Right cardiac atrium (tissue), 5 donors: ENCODE measurements at regions not wholly inside any gene's neighbourhood (a gene's known extent, or its start where the extent isn't known, plus 50 kb on each side); places are given as distances from the start of the nearest gene placed in this dataset.

Experiments used
- ATAC-seq, 2 donors: fragments of 200-7000 bp; cut with Tn5 transposase; one replicate each; pipeline versions ENCODE4 v1.8.0 to v1.9.1; 2020; ENCODE audit warnings: moderate library complexity in 2 of 2, mild to moderate bottlenecking in 1 of 2
- DNase-seq, 3 donors: peaks; one replicate each; pipeline ENCODE4 v3.0.0-alpha.2; 2020
- H3K27ac ChIP-seq: one replicate; pipeline ENCODE4 v1.5.1; 2013; ENCODE audit warnings: mild to moderate bottlenecking, low read length, control low read depth, moderate library complexity
- H3K27me3 ChIP-seq: one replicate; pipeline ENCODE4 v1.6.1; 2013; ENCODE audit not compliant: control insufficient read depth, insufficient read depth
- H3K4me1 ChIP-seq: one replicate; pipeline ENCODE4 v1.6.1; 2013; ENCODE audit warnings: low read length; ENCODE audit not compliant: control insufficient read depth, insufficient read depth
- H3K4me3 ChIP-seq: one replicate; pipeline ENCODE4 v1.5.1; 2013; ENCODE audit warnings: low read length, control low read depth
- H3K9me3 ChIP-seq: one replicate; pipeline ENCODE4 v1.6.1; 2013; ENCODE audit warnings: low read length; ENCODE audit not compliant: control insufficient read depth
- WGBS: extraction: QIAGEN DNeasy Blood & Tissue Kit; methylation state at CpG from one replicate; pipeline ENCODE4 v1.1.7; 2013; 5-methylcytosine and 5-hydroxymethylcytosine counted together
- intact Hi-C, 4 donors: fragments of 100-400 bp; cut with DNase I; formaldehyde crosslinking; loops; one replicate each; pipeline versions ENCODE4 v1.11.0 to v1.14.0; 2022 to 2023
- donor health status: healthy with polysubstance abuse.
- donor health status: DM: no; HTN: yes; CAD: no.
- donor health status: DM: no; HTN: no; CAD: no.
- donor health status: DM: no; HTN: yes; CAD: no; lungs with severe emphysema.
- donor health status: DM: yes; HTN: yes; CAD: no.

- ATAC-seq (no peak), DNase-seq (no peak)
- Histone ChIP-seq H3K4me1 (no peaks in the 10 kb centered on the region), H3K9me3 (no peaks in the 10 kb centered on the region), H3K27ac (no peak overlapping the region), H3K27me3 (peaks cover 2% of the 10 kb centered on the region), H3K4me3 (no peak overlapping the region)
- WGBS, result 89% methylated on average over 29 of the region's 29 CpGs
- intact Hi-C loops, result no loop called here
These were observed 126.5 kb downstream of the GALR1 start for GRCh38 chr18:77376043-77376732.

- DNase-seq, result no peak
- 76% methylated on average over 8 of the region's 8 CpGs for WGBS
- H3K4me1 ChIP-seq, result no peaks in the 10 kb centered on the region
- H3K4me3 ChIP-seq, result no peak overlapping the region
- ATAC-seq, result no peak
- peaks cover 2% of the 10 kb centered on the region for H3K27me3 ChIP-seq
- intact Hi-C loops, result no loop called here
- no peak overlapping the region for H3K27ac ChIP-seq
- no peaks in the 10 kb centered on the region for H3K9me3 ChIP-seq
These were observed 127.1 kb downstream of the GALR1 start for GRCh38 chr18:77376733-77377094.

DNA sequence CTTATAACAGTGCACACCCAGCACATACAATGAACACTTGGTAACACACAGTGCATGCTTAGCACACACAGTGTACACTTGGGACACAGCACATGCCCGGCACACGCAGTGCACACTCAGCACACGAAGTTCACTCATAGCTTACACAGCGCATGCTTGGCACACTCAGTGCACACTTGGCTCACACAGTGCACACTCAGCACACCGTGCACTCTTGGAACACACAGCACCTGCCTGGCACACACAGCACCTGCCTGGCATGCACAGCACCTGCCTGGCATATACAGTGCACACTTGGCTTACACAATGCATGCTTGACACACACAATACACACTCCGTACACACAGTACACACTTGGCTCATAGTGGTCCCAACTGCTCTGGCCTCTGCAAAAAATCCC lies 128.2 kb downstream of the GALR1 start:
- DNase-seq, result no peak
- Histone ChIP-seq H3K27ac (no peak overlapping the region), H3K4me1 (no peaks in the 10 kb centered on the region), H3K27me3 (peaks cover 2% of the 10 kb centered on the region), H3K4me3 (no peak overlapping the region), H3K9me3 (no peaks in the 10 kb centered on the region)
- intact Hi-C loops, result no loop called here
- 92% methylated on average over 6 of the region's 6 CpGs for WGBS
- ATAC-seq, result peak in 1 of 2 donors; percentile 33

DNA sequence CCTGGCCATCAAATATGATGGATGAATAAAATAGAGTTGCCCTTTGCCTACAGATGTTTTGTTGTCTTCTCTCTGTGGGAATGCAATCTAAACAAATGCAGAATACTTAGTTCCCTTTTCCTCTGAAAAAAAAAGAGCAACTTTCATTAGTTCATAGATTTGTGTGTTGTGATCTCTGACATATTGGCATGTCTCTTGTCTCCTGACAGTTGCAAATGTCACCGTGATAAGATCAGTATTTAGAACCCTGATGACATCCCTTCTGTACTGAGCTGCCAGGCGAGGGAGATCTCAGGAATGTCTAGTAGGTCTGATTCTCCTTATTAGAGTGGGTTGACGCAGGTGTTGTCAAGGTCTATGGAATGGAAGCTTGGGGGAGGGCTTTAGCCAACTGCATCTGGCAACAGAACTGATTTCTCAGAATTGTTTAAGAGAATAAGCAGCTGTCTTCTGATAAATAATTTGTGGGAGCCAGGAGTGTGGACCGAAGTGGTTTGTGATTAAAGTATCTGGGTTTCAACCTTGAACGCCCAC lies 130.4 kb downstream of the GALR1 start:
- ATAC-seq, result no peak
- H3K4me3 ChIP-seq, result no peak overlapping the region
- H3K9me3 ChIP-seq, result no peaks in the 10 kb centered on the region
- no peak overlapping the region for H3K27ac ChIP-seq
- peaks cover 2% of the 10 kb centered on the region for H3K27me3 ChIP-seq
- intact Hi-C loops, result no loop called here
- no peaks in the 10 kb centered on the region for H3K4me1 ChIP-seq
- 39% methylated on average over 5 of the region's 5 CpGs for WGBS
- DNase-seq, result no peak

GRCh38 chr18:77380695-77381094 lies 131.0 kb downstream of the GALR1 start:
- no peaks in the 10 kb centered on the region for H3K9me3 ChIP-seq
- intact Hi-C loops, result no loop called here
- H3K27ac ChIP-seq, result no peak overlapping the region
- no peak overlapping the region for H3K4me3 ChIP-seq
- DNase-seq (no peak), ATAC-seq (no peak)
- 77% methylated on average over 5 of the region's 5 CpGs for WGBS
- no peaks in the 10 kb centered on the region for H3K4me1 ChIP-seq
- peaks cover 2% of the 10 kb centered on the region for H3K27me3 ChIP-seq

DNA sequence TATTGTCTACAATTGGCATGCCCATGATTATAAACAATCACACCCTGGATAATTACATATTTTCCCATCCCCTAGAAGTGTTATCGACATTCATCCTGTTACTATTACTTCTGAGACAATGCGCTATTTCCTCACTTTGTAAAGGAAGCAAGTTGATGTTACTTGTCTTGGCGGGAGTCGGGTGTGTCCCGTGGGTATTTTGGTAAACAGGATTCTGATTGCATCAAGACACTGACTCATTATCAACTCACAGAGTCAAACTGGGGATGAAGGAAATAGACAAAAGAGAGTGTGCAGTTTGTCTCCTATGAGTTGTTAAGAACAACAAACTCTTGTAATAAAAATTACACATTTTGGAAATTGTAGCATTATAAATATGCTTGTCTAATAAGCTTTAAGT lies 142.7 kb downstream of the GALR1 start:
- Histone ChIP-seq H3K27me3 (no peaks in the 10 kb centered on the region), H3K27ac (no peak overlapping the region), H3K9me3 (no peaks in the 10 kb centered on the region), H3K4me1 (peaks cover 2% of the 10 kb centered on the region), H3K4me3 (no peak overlapping the region)
- 71% methylated on average over 5 of the region's 5 CpGs for WGBS
- no peak for ATAC-seq
- intact Hi-C loops, result no loop called here
- no peak for DNase-seq

- H3K27ac ChIP-seq, result no peak overlapping the region
- no peaks in the 10 kb centered on the region for H3K27me3 ChIP-seq
- H3K4me3 ChIP-seq, result no peak overlapping the region
- 77% methylated on average over 5 of the region's 5 CpGs for WGBS
- intact Hi-C loops, result no loop called here
- ATAC-seq (no peak), DNase-seq (no peak)
- no peaks in the 10 kb centered on the region for H3K9me3 ChIP-seq
- H3K4me1 ChIP-seq, result peaks cover 2% of the 10 kb centered on the region
These were observed 143.9 kb downstream of the GALR1 start for GRCh38 chr18:77393519-77393918.

GRCh38 chr18:77395953-77396352 lies 146.3 kb downstream of the GALR1 start:
- 55% methylated on average over 2 of the region's 2 CpGs for WGBS
- ATAC-seq (no peak), DNase-seq (no peak)
- Histone ChIP-seq H3K27ac (no peak overlapping the region), H3K9me3 (no peaks in the 10 kb centered on the region), H3K27me3 (no peaks in the 10 kb centered on the region), H3K4me1 (peaks cover 2% of the 10 kb centered on the region), H3K4me3 (no peak overlapping the region)
- intact Hi-C loops, result no loop called here

GRCh38 chr18:77397056-77397455 lies 147.4 kb downstream of the GALR1 start:
- WGBS, result 76% methylated on average over 6 of the region's 6 CpGs
- DNase-seq (no peak), ATAC-seq (no peak)
- H3K27ac ChIP-seq, result no peak overlapping the region
- H3K4me1 ChIP-seq, result peaks cover 2% of the 10 kb centered on the region
- intact Hi-C loops, result no loop called here
- no peaks in the 10 kb centered on the region for H3K27me3 ChIP-seq
- H3K4me3 ChIP-seq, result no peak overlapping the region
- H3K9me3 ChIP-seq, result no peaks in the 10 kb centered on the region

DNA sequence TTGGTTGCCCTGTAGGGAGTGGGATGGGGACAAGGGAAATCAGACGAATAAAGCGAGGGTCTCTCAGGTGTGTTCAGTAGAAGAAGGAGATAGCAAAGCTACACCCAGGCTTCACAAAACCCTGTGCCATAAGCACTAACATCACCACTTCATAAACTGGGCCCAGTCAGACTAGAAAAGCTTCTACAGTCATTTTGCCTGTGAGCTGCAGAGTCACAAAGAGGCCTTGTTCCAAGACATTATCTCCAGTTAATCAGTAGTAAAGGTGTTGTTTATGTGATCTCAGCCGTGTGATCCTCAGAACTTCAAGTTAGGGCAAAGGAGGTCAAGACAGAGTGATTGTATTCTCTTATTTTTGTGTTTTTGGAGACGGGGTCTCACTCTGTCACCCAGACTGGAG lies 148.0 kb downstream of the GALR1 start:
- no peak overlapping the region for H3K27ac ChIP-seq
- ATAC-seq (no peak), DNase-seq (no peak)
- no peaks in the 10 kb centered on the region for H3K9me3 ChIP-seq
- no peaks in the 10 kb centered on the region for H3K27me3 ChIP-seq
- intact Hi-C loops, result no loop called here
- no peak overlapping the region for H3K4me3 ChIP-seq
- peaks cover 2% of the 10 kb centered on the region for H3K4me1 ChIP-seq
- 66% methylated on average over 4 of the region's 4 CpGs for WGBS

GRCh38 chr18:77400561-77400960 lies 150.9 kb downstream of the GALR1 start:
- no peak for DNase-seq
- WGBS, result 91% methylated on average over 5 of the region's 5 CpGs
- H3K27ac ChIP-seq, result no peak overlapping the region
- H3K4me3 ChIP-seq, result no peak overlapping the region
- ATAC-seq, result no peak
- no peaks in the 10 kb centered on the region for H3K4me1 ChIP-seq
- H3K27me3 ChIP-seq, result no peaks in the 10 kb centered on the region
- H3K9me3 ChIP-seq, result no peaks in the 10 kb centered on the region
- intact Hi-C loops, result no loop called here

- no peaks in the 10 kb centered on the region for H3K9me3 ChIP-seq
- no peak overlapping the region for H3K4me3 ChIP-seq
- DNase-seq, result no peak
- H3K4me1 ChIP-seq, result no peaks in the 10 kb centered on the region
- no peaks in the 10 kb centered on the region for H3K27me3 ChIP-seq
- no peak overlapping the region for H3K27ac ChIP-seq
- 87% methylated on average over 9 of the region's 9 CpGs for WGBS
- intact Hi-C loops, result no loop called here
- no peak for ATAC-seq
These were observed 151.5 kb downstream of the GALR1 start for GRCh38 chr18:77401173-77401572.
